GM21390 (cell line): ENCODE measurements at regions not wholly inside any gene's neighbourhood (a gene's known extent, or its start where the extent isn't known, plus 50 kb on each side); places are given as distances from the start of the nearest gene placed in this dataset.
"Not testable (repeated sequence)": the region's sequence is repeated elsewhere in the genome, so short reads cannot be mapped to it uniquely, and the experiment has no call there.

Experiments used
- ATAC-seq: cut with Tn5 transposase; IDR thresholded peaks from one replicate; pipeline ENCODE4 v1.9.1; 2021; ENCODE audit not compliant: unreplicated experiment

DNA sequence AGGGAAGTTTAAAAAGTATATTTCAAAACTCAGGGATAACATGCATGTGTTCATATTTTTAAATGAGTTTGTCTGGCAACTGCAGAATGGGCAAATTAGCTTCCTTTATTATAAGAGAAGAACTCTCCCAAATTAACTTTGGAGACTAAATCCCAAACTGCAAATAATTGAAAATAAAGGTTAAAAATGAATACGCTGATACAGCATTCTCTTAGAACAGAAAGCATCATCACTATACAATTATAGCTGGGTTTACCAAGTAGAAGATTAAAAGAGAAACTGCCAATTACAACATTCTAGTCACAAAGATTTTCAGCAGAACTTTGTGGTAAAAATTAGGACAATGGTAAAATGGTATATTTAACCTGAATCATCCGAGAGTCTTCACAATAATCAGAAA is 73.3 kb downstream of the OLFM4 start:
- ATAC-seq = no peak

DNA sequence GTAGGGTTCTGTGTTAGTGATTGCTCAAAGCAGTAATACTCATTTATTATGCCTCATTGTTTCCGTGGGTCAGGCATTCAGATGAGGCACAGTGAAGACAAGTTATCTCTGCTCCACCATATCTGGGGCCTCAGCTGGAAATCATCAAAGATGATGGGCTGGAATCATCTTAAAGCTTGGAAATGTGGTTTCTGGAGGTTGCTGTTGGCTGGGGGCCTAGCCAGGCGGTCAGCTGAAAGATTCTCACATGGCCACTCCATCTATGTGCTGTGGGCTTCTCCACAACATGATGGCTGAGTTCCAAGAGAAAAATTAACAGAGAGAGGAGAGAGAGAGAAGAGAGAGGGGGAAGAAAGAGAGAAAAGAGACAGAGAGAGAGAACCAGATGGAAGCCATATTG is 75.5 kb downstream of the OLFM4 start:
- no peak for ATAC-seq

DNA sequence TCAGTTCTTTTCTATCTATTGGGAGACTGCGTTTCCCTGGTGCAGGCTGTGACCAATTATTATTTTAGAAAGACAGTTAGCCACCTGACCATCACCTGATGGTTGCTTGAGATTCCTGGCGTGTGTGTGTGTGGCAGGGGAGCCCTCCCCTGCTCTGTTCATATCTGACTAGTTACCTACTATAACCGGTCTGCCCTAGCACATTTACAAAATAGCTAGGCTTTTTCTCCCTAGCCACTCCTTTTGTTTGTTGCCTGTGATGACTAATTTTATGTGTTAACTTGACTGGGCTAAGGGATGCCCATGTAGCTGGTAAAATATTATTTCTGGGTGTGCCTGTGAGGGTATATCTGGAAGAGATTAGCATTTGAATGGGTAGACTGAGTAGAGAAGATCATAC is 76.9 kb downstream of the OLFM4 start:
- no peak for ATAC-seq

DNA sequence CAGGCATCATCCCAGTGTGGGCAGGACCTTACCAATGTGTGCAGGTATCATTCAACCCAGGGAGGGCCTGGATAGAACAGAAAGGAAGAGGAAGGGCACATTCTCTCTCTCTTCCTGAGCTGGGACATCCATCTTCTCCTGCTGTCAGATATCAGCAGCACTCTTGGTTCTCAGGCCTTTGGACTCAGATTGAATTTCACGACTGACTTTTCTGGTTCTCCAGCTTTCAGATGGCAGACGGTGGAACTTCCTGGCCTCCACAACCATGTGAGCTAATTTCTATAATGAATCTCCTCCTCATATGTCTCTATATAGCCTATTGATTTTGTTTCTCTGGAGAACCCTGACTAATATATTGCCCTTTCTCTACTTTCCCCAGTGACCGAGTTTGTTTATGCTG is 77.3 kb downstream of the OLFM4 start:
- ATAC-seq = no peak

DNA sequence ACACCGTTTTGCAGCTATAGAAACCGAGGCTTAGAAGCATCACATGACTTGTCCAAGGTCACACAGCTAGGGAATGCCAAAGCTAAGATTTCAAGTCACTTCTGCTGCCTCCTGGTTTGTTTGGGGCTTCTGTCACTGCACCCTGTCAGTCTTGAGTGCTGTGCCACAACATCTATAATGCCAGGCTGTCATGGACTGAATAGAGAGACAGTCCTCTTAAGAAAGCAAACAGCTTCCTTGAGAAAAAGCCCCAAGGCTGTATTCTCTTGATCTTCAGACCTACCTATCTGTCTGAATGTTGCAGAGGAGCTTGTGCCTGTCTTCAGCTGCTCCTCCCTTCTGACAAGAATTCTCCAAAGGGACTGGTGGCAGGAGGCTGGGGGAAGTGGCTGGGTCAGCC is 81.6 kb downstream of the OLFM4 start:
- ATAC-seq = no peak

DNA sequence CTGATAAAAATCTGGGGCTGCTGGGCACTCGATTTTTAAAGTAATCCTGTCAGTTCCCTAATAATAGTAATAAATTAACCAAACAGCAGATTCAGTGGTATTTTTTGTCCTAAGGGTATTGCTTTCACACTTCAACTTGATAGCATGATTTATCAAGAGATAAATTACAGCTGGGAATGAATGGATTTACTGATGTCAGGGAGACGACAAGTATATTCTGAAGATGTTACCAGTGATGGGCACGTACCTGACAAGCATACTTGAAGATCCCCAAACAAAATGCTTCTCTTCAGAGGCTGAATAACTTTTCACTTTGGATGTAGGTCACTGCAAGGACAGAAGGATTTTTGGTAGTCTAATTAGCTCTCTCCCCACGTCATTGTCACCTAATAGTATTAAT is 82.0 kb downstream of the OLFM4 start:
- no peak for ATAC-seq

DNA sequence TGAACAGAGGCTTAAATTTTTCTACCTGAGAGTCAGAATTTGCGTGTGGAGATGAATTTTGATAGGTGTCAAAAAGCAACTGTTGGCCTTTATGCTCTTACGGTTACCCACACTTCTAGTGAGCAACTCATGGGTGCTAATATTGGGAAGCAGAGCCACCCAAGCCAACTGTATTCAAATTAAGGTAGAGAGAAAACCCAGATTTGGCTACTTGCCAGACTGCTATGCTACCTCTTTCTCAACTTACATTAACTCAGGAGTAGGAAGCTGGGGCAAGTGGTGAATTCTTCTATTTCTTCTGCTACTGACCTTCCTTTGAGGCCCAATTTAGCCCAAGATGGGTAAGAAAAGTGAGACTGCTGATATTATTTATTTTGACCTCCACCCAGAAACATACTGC is 83.9 kb downstream of the OLFM4 start:
- no peak for ATAC-seq

DNA sequence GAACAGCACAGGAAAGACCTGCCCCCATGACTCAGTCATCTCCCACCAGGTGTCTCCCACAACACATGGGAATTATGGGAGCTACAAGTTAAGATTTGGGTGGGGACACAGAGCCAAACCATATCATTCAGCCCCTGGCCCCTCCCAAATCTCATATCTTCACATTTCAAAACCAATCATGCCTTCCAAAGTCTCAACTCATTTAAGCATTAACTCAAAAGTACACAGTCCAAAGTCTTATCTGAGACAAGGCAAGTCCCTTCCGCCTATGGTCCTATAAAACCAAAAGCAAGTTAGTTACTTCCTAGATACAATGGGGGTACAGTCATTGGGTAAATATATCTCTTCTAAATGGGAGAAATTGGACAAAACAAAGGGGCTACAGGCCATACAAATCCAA is 88.4 kb downstream of the OLFM4 start:
- ATAC-seq = not testable (repeated sequence)

DNA sequence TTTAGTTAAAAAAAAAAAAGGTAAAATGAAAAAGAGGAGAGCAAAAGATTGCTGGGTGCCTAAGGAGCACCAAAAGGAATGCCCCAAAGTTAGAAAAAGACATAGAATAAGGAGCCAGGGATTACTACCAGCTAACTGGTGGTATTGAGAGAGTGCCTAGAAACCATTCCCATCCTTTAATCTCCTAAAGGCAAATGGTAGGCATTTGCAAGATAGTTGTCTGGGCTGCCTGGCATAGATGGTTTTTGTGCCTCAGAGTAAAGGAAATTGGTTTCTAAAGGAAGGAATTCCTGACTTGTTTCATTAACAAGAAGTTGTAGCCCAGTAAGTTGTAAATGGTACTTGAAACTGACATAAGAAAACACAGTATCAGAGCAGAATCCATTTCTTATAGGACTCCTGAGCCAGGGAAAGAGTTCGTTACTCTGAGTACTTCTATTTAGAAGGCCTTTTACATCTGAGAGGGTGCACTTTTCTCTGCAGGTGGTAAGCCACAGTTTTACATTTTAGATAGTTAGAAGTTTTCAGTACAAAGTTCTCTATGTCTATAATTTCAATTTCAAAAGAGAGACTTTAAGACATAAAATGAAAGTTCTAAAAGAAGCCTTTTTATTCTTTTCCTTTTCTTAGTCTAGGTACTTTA is 92.6 kb downstream of the OLFM4 start:
- no peak for ATAC-seq

DNA sequence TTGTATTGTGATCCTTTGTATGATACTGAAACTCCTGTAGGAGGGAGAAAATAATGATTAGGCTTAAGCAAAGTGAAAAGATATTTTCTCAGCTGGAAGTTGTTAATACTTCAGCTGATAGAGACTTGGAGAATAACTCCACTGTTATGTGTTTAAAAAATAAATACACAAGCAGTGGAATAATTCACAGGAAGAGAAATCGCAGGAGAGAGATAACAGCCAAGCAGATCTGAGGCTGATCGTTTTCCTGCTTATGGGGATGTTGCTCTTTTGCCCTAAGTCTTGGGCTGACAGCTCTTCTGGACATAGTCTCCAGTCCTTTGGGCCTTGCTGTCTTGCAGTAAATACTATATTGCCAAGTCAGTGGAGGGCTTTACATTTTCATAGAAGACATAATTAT is 93.3 kb downstream of the OLFM4 start:
- ATAC-seq = no peak

DNA sequence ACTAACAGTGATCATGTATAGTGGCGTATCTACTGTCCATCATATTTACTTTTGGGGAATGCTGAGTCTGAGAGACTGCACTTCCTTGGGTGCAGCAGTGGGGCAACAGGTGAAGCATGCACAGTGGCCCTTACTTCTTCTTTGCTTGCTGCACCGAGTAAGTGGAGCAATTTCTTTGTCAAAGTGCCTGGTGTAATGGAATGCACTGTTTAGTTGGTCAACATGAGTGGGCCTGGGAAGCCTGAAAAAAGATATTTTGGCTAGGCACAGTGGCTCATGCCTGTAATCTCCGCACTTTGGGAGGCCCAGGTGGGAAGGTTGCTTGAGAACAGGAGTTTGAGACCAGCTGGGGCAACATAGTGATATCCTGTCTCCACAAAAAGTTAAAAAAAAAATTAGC is 94.9 kb downstream of the OLFM4 start:
- ATAC-seq = no peak

DNA sequence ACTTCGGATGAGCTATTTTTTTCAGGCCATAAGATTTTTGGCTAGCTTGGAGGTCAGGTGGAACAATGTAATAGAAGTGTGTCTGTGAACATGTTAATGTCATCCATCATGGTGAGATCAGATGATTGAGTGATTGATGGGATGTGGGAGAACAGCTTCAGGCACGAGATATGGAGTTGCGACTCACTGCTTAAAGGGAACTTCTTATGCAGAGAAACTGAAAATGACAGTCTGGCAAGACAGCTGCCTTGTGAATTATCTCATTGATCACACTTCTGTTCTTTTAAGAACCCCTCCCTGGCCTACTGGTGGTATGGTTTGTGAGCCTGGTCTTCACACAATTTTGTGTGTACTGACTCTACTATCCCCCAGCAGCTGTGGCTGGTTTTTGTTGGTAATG is 96.0 kb downstream of the OLFM4 start:
- ATAC-seq = no peak

DNA sequence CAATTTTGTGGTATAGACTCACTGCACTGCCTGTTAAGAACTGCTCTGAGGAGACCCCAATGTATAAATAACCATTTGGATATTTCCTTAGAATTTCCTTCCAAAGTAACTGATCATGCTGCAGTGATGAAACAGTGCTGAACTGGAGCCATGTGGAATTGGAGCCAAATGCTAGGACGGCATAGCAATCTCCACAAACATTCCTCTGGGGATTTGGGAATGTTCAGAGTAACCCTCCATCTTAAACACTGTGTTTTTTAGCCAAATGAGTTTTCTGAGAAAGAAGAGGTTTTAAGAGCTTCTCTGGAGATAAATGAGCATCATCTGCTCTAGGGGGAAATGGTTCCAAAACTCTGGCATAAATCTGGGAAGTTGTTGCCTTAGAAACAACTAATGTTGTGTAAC is 98.2 kb downstream of the OLFM4 start:
- no peak for ATAC-seq

DNA sequence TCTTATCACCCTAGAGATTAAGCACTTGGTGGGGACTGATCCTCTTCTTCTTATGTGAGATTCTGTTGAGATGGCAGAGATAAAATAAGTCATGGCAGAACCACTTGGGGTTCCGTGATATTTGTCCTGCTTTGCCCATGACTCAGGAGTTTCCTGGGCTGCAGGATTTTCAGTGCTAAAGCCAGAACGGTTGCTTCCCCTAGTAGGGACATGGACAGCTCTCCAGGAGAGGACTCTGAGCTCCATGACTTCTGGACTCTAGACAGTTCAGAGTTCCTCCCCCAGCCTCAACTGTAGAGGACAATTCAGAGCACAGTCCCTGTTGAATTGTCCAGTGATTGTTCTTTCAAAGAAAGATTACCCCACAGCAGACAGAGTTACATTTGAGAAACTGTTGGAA is 98.8 kb downstream of the OLFM4 start:
- ATAC-seq = no peak

DNA sequence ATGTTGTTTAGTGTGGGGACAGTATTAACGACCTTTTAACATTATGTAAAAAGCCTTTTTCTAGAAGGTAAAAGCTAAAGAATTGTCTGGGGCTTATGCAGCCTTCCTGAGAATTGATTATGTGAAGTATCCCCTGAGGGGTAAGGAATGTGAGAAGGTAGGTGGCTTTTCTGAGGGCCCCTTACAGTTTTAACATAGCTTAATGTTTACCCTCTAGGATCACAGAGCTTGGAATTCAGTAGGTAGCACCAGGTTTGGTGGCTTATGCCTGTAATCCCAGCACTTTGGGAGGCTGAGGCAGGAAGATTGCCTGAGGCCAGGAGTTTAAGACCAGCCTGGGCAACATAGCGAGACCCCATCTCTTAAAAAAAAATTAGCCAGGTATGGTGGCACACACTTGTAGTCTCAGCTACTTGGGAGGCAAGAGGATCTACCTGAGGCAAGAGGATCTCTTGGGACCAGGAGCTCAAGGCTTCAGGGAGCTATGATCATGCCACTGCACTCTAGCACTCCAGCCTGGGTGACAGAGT is 101.3 kb downstream of the OLFM4 start:
- ATAC-seq = no peak

DNA sequence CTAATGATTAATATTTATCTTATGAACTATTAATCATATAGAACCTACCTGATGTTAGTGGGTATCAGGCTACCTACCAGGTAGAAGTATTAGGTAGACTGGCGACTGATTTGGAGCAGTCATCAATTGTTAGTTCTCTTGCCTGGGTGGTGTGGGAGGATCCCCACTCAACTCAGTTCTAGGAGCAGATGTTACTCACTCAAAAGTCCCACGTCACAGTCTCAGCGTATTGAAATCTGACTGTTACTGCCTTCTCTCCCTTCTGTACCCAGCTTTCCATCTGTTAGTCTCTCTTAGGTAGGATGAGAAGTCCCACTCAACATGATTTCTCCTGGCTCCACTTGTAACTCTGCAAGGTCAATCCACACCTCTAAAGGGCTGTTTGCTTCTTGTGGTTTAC is 102.7 kb downstream of the OLFM4 start:
- no peak for ATAC-seq

DNA sequence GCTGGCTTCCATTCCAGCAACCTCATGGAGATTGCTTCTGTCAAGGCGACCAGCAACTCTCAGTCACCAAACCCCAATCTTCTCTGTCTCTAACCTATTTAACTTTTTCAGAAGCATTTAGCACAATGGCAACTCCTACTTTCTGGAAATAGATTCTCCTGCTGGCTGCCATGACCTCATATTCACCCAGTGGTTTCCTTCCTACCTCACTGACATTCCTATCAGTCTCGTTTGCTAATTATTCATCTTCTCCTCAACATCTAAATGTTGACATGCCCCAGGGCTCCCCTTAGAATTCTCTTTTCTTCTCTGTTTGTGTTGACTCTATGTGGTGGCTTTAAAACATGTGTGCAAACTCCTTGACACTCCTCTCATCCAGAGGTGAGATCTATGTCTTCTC is 106.7 kb downstream of the OLFM4 start:
- ATAC-seq = no peak

DNA sequence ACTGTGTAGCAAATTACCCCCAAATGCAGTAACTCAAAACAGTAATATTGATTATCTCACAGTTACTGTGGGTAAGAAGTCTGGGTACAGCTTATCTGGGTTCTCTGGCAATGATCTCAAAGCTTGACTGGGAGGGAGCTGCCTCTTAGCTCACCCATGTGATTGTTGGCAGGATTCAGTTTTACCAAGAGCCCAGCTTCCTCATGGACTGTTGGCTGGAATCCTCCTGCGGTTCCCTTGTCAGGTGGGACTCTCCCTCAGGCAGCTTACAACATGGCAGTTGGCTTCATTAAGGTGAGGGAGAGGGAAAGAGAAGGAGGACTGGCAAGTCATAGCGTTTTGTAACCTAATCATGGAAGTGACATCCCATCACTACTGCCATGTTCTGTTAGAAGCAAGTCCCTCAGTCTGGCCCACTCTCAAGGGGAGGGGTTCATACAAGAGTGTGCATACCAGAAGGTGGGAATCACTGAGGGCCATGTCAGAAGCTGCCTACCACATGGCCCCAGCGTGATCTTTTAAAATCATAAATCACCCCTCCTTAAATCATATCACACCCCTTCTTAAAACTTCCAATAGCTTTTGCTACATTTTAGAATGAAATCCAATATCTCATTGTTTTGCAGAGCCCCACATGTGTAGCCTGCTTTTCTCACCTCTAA is 108.1 kb downstream of the OLFM4 start:
- ATAC-seq = no peak

DNA sequence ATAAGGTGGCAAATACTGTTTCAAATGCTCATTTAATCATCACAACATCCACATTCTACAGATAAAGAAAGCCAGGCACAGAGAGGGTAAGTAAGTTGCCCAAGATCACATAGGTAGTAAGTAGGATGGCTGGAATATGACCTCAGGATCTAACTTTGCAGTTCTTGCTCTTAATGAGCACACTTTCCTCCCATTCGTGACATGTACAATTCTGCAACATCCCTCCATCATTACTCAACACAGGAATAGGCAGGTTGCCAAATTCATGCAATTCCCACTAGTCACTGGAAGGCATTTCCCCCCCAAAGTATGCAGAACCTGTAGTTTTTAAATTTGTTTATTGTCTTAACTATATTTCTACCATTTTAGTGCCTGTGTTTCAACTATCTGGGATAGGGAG is 109.2 kb downstream of the OLFM4 start:
- no peak for ATAC-seq

DNA sequence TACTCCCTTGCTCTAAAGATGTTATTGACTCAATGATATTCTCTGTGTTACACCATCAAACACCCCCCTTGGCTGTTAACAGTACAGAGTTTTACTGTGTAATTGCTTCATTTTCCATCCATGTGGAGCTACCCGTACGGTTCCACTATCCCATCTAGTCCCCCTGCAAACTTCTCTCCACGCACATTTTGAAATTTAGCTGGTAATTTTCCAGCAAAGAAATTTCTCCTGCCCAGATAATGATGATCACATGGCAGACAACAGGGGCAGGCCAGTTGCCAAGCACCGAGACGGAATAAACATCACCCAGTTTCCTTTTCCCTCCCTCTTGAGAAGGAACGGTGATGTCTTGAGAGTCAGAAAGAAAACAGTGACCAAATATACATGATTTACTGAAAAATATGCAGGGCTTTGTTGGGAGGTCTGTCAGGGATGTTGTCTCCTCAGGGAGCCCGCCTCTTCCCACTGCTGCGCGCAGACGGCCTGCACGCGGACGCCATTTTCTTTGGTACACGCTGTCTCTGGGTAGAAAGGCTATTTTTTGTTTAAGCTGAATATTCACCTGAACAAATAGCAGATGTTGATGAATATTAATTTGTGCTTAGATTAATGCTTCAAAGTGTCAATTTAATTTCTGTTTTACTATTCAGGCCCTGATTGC is 109.9 kb downstream of the OLFM4 start:
- no peak for ATAC-seq

DNA sequence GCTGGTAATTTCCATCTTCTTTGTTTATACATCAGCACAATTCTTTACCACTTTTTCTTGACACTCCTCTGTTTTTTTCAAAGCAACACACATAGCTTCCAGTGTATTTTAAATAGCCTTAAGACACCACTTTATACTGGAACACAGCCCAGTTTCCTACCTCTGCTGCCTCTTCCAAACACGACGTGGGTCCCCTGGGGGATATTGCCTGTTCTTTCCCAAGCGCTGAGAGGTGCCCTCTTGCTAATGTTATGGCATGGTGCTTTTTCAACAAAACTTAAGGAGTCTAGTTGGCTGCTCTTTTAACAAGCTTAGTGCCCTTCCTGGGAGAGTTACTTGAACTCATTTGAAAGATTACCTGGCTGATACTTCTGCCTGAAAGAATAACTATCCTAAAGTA is 112.7 kb downstream of the OLFM4 start:
- no peak for ATAC-seq

DNA sequence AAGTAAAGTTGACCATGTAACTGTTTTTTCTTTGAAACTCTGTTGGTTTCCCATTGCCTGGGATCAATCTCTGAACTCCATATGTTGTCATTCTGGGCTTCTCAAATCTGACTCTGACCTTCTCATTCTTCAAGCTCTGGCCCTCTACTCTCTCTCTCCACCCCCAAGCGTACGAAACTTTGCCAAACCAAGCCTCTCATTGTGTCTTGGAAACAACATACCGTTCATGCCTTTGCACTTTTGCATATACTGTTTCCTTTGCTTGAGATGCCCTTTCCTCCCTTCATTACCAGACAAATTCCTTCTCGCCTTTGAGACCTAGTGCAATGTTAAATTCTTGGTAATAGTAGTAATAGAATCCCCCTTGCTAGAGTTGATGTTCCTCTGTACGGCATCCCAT is 113.7 kb downstream of the OLFM4 start:
- ATAC-seq = no peak
